Jurkat, Clone E6-1 (cell line): ENCODE measurements at regions not wholly inside any gene's neighbourhood (a gene's known extent, or its start where the extent isn't known, plus 50 kb on each side); places are given as distances from the start of the nearest gene placed in this dataset.
"Not testable (repeated sequence)": the region's sequence is repeated elsewhere in the genome, so short reads cannot be mapped to it uniquely, and the experiment has no call there.

ENCODE experiments used
- DNase-seq: peaks from one replicate; pipeline ENCODE4 v3.0.0-alpha.2; 2011; ENCODE audit warnings: low read depth, low spot score
- H3K4me3 ChIP-seq: 2 replicates; pipeline ENCODE4 v1.5.1; 2011; ENCODE audit warnings: mild to moderate bottlenecking, low read length, control low read depth, moderate library complexity

DNA sequence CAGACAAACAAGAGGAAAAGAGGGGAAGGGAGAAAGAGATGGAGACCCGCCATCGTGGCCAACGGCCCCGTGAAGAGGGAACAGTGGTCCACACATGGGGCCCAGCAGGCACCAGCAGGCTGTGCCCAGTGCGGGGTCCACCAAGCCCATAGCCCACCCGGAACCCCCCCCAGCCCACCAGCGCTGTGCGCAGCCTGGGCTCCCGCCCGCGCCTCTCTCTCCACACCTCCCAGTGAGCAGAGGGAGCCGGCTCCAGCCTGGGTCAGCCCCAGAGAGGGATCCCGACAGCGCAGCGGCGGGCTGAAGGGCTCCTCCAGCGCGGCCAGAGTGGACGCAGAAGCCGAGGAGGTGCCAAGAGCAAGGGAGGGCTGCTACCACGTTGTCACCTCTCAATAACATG lies 105.0 kb upstream of the TMTC1 start:
- DNase-seq = no peak
- no peak overlapping the region for H3K4me3 ChIP-seq

DNA sequence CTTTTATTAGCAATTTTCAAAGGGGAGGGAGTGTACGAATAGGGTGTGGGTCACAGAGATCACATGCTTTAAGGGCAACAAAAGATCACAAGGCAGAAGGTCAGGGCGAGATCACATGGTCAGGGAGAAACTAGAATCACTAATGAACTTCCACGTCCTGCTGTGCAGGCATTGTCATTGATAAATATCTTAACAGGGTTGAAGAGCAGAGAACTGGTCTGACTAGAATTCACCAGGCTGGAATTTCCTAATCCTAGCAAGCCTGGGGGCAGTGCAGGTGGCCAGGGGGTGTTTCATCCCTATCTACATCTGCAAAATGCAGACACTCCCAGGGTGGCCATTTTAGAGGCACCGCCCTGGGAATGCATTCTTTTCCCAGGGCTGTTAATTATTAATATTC lies 101.2 kb upstream of the TMTC1 start:
- H3K4me3 ChIP-seq, DNase-seq: not testable (repeated sequence)

DNA sequence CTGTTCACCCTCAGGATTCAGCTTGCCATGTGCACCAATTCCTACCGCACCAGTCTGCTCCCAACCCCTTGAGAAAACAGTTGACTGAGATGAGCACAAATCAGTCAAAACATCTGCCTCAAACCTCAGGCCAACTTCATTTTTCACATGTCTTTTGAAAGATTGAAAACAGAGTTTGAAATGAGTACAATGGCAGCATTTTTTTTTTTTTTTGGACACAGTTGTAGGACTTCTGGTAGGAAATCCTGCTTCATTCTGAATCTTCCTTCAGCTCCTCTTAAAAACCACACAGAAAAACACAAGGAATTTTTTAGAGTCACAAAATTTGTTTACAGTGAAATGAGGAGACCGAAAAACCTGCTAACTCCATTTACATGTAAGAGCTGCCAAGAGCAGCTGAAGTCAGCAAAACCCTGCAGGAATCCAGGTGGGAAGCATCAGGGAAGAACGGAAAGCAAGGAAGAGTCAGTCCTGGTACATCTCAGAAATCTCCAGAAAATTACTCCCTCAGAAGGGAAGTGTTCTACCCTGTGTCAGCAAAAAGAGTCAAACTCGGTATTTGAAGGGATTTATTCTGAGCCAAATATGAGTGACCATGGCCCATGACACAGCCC lies 100.3 kb upstream of the TMTC1 start:
- H3K4me3 ChIP-seq = no peak overlapping the region
- no peak for DNase-seq

DNA sequence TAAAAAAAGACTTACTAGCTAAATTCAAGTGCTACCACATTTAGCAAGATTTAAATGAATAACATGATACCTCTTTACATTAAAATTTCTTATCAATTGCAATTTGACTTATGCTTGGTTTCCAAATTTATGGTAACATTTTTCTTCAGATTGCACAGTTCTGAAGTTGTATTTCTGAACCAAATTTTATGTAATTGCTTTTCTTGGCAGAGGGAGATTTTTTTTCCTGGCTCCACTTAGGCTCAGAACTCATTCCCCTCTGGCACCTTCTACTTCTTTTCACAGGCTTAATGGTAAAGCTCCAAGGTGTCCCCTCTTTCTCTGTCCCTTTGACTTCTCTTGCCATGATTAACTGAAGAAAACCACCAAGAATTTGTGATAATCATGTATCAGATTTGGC lies 99.8 kb upstream of the TMTC1 start:
- no peak for DNase-seq
- no peak overlapping the region for H3K4me3 ChIP-seq

DNA sequence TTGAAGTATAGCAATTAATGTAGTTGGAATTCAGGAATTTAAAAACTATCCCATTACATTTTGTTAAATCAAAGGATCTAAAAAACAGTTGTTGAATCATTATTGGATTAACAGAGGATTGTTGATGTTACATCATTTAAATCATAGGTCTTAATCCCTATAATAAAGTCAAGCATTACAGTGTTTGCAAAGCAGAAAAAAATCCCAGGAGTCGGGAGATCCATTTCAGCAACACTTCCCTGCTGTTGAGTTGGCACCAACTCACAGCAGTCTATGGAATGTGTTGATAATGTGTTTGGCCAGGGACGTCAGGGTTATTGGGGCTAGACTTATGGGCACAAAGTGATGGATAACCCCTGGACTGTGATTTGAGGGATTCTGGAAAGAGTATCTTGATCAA lies 99.1 kb upstream of the TMTC1 start:
- DNase-seq = no peak
- H3K4me3 ChIP-seq = no peak overlapping the region

DNA sequence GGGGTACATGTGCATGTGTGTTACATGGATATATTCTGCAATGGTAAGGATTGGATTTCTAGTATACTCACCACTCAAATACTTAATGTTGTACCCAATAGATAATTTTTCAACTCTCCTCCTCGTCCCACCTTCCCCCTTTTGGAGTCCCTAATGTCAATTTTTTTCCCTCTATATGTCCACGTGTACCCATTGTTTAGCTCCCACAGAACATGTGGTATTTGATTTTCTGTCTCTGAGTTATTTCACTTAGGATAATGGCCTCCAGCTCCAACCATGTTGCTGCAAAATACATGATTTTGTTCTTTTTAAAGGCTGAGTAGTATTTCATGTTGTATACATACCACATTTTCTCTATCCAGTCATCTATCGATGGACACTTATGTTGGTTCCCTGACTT lies 97.2 kb upstream of the TMTC1 start:
- no peak overlapping the region for H3K4me3 ChIP-seq
- DNase-seq = no peak

DNA sequence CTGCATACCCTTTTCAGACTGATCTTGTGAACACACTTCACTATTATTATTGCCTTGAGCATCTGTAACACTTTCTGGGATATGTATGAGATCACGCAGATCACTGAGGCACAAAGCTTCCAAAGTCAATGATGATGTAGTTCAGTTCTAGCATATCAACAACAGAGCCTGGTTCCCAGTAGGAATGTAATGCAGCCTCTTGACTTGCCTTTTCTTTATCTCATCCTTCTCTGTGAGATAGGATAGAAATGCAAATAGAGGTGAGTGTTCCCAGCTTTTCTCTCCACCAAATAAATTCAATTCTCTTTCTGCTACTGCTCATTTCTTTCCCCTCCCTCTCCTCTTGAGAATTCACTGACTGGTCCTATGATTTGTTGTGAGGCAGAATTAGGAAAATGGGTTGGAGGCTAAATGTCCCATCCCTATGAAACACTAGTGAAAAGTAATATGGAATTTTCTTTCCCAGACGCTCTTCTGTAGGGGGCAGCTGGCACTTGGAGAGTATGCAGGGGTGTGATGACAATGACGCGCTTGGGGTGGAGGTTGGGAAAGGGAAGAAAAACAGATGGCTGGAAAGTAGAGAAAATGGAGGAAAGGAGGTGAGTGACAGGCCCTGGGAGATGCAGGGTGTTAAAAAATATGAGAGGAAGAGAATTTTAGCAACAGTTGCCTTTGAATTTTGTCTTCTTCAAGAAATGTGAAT lies 96.0 kb upstream of the TMTC1 start:
- no peak for DNase-seq
- no peak overlapping the region for H3K4me3 ChIP-seq

DNA sequence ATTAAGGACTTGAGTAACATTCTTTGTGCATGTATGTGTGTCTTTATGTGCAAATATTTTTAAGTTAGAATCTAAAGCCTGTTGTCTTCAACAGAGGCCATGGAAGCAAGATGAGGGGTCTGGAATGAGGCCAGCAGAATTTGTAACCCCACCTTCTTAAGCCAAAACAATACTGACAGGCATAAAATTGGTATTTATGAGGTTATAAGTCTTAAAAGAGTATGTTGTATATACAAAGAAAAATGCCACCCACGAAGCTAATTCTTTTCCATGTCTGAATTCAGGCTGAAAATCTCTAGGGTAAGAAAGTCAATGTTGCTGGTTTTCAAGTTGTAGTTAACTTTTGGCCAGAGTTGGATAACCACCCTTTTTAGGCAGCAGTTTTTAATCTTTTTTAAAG lies 86.2 kb upstream of the TMTC1 start:
- H3K4me3 ChIP-seq = no peak overlapping the region
- no peak for DNase-seq

DNA sequence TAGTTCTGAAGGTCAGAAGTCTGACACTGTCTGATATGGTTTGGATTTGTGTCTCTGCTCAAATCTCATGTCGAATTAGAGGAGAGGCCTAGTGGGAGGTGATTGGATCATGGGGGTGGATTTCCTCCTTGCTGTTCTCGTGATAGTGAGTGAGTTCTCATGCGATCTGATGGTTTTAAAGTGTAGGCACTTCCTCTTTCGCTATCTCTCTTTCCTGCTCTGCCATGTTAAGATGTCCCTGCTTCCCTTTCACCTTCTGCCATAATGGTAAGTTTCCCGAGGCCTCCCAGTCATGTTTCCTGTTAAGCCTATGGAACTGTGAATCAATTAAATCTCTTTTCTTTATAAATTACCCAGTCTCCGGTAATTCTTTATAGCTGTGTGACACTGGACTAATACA lies 84.1 kb upstream of the TMTC1 start:
- H3K4me3 ChIP-seq = no peak overlapping the region
- DNase-seq = no peak

DNA sequence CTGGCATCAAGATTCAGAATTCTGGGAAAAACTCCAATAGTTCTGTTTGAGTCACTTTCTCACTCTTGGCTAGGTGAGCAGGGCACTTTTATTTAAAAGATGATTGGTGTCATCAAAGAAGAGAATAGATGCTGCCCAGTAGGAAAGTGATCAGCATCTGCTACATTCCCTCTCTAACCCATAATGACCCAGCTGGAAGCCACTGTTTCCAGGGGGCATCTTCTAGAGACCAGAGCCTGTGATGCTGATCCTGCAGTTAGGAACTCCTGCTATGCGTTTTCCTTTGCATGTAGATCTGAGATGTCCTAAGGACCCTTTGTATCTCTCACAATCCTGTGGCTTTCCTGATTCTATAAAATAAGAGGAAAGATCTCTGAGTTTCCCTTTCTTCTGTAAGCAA lies 79.9 kb upstream of the TMTC1 start:
- H3K4me3 ChIP-seq = no peak overlapping the region
- no peak for DNase-seq

DNA sequence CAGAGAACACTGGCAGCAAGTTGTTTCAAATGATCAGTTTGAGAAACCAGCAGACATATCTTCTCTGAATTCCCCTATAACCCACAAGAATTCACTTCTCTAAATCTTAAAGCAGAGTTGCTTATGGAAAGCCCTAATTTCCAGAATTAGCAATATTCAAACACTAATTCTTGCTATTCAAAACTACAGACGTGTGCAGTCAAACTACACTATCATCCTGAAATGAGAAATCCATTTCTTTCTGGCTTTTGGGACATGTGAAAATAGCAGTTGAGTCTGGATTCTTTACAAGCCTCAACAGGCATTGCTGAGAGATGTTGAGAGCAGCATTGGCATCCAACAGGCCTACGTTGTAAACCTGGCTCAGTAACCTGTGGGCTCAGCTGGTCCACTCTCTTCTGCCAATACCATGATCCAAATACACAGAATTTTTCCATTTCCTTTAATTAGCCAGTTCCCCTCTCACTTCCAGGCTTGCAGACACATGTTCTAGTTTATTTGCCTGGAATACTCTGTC lies 74.6 kb upstream of the TMTC1 start:
- no peak overlapping the region for H3K4me3 ChIP-seq
- no peak for DNase-seq

DNA sequence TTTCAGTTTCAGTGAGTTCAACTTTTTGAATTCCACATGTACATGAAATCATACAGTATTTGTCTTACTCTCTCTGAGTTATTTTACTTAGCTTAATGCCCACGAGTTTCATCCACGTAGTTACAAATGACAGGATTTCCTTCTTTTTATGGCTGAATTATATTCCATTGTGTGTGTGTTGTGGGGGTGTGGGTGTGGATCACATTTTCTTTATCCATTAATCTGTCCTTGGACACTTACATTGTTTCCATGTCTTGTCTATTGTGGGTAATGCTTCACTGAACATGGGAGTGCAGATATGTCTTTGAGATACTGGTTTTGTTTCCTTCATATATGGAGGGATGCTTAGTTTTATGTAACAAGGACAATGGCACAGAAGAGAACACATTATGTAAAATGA lies 63.5 kb upstream of the TMTC1 start:
- no peak overlapping the region for H3K4me3 ChIP-seq
- no peak for DNase-seq

DNA sequence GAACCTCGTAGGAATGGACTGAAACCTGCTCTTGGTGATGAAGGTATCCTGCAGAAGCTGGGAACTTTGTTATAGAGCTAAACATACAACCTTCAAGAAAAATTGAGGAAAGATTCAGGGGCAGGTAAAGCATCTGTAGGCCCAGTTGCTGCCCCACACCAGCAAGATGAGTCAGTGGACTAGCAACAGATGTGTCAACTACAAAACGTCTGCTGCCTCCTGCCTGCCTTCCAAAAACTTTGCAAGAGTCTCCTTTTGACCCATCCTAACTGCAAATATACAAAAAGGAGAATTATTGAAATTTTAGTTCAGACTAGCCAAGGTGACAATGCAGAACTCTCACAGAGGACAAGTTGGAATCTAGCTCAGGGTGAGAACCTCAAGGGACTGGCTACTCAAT lies 60.9 kb upstream of the TMTC1 start:
- DNase-seq = no peak
- no peak overlapping the region for H3K4me3 ChIP-seq

DNA sequence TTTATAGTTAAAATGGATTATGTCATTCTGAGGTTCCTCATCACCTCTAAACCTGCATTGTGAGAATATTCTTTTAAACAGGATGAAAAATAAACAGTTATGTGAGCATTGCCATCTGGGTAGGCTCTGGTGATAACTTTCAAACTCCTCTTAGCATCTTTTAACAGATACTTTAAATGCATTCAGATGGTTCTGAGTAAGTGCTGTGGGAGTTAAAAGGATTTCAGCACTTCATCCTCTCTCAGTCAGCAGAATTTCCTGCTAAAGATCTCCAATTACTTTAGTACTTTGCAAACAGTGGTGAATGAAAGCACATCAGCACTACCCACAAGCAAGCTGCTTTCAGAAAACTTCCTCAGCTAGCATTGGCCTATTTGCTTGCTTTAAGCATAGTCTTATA lies 59.3 kb upstream of the TMTC1 start:
- H3K4me3 ChIP-seq = no peak overlapping the region
- no peak for DNase-seq

DNA sequence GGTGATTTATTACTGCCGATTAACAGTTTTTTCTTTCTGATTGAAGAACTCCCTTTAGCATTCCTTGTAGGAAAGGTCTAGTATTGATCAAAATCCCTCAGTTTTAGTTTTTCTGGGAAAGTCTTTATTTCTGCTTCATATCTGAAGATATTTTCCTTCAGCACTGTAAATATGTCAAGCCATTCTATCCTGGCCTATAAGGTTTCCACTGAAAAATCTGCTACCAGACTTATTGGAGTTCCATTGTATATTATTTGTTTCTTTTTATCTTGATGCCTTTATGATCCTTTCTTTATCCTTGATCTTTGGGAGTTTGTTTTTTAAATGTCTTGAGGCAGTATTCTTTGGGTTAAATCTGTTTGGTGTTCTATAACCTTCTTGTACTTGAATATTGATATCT lies 55.0 kb upstream of the TMTC1 start:
- H3K4me3 ChIP-seq = no peak overlapping the region
- DNase-seq = no peak
